GM12864 (cell line): ENCODE measurements at regions not wholly inside any gene's neighbourhood (a gene's known extent, or its start where the extent isn't known, plus 50 kb on each side); places are given as distances from the start of the nearest gene placed in this dataset.
"Not testable (repeated sequence)": the region's sequence is repeated elsewhere in the genome, so short reads cannot be mapped to it uniquely, and the experiment has no call there.

Experiments
- DNase-seq: peaks from one replicate; pipeline ENCODE4 v3.0.0-alpha.2; 2011; ENCODE audit warnings: low read depth
- H3K4me3 ChIP-seq: 2 replicates; pipeline ENCODE4 v1.5.1; 2011; ENCODE audit warnings: mild to moderate bottlenecking, low read depth, low read length, control low read depth
- TF ChIP-seq, protein P1 (sequence below): IDR thresholded peaks from 2 replicates; pipeline ENCODE4 v1.5.1; 2011; ENCODE audit warnings: low read depth, mild to moderate bottlenecking, moderate library complexity, low read length, control low read depth, inconsistent platforms; ENCODE audit errors: missing control alignments

GRCh38 chr18:59980188-59980637, 80.4 kb downstream of the PMAIP1 start:
- no peak for DNase-seq
- H3K4me3 ChIP-seq = no peak overlapping the region
- TF ChIP-seq, protein P1, sequence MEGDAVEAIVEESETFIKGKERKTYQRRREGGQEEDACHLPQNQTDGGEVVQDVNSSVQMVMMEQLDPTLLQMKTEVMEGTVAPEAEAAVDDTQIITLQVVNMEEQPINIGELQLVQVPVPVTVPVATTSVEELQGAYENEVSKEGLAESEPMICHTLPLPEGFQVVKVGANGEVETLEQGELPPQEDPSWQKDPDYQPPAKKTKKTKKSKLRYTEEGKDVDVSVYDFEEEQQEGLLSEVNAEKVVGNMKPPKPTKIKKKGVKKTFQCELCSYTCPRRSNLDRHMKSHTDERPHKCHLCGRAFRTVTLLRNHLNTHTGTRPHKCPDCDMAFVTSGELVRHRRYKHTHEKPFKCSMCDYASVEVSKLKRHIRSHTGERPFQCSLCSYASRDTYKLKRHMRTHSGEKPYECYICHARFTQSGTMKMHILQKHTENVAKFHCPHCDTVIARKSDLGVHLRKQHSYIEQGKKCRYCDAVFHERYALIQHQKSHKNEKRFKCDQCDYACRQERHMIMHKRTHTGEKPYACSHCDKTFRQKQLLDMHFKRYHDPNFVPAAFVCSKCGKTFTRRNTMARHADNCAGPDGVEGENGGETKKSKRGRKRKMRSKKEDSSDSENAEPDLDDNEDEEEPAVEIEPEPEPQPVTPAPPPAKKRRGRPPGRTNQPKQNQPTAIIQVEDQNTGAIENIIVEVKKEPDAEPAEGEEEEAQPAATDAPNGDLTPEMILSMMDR = no peak

DNA sequence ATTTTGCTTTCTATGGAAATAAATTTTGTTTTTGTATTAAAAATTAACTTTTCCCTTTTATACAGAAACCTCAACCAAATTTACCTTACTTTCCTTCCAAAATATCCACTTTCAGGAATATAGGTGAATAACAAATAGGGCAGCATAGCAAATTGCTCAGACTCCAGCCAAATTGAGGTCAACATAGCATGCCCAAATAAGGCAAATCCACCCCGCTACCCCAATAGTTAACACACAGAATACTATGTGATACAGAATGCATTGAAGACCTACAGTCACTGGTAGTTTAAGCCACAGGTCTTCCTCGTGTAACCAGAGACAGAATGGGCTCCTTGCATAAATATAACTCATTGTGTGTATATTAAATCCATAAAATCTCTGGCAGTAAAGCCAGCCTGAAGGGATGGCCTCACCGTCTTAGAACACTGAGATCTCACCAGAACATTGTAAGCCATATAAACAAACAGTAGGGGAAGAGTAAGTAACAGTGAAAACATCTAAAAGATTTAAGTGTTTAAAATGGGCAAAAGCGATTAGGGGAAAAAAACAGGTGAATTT, 72.2 kb downstream of the PMAIP1 start:
- DNase-seq = no peak
- no peak overlapping the region for H3K4me3 ChIP-seq
- TF ChIP-seq, protein P1 = no peak

GRCh38 chr18:59971144-59971543, 71.3 kb downstream of the PMAIP1 start:
- not testable (repeated sequence) for H3K4me3 ChIP-seq, DNase-seq

DNA sequence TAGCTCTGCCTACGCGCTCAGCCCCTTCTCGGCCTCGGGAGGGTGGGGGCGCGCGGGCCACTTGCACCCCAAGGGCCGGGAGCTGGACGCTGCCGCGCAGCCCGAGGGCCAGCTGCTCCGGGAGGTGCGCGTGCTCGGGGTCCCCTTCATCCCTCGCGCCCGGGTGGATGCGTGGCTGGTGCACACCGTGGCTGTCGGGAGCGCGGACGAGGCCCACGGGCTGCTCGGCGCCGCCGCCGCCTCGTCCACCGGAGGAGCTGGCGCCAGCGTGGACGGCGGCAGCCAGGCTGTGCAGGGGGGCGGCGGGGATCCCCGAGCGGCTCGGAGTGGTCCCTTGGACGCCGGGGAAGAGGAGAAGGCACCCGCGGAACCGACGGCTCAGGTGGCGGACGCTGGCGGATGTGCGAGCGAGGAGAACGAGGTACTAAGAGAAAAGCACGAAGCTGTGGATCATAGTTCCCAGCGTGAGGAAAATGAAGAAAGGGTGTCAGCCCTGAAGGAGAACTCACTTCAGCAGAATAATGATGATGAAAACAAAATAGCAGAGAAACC, 69.8 kb downstream of the PMAIP1 start:
- H3K4me3 ChIP-seq, DNase-seq: not testable (repeated sequence)

DNA sequence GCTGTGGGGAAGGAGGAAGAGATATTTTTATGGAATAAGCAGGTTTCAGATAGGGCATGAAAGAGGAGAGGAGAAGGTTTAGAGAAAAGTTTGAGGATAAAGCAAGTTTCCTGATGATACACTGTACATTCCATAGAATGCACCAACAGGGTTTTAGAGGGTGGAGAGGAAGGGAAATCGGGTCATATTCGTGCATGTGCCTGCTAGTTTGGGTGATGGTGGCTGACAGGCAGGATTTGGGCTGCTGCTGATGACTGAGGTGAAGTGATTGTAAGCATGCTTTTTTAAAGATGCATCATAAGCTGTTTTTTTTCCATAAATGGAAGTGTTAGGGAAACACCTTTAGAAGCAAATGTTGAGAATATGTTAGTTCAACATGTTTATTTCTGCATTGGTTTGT, 68.8 kb downstream of the PMAIP1 start:
- H3K4me3 ChIP-seq = no peak overlapping the region
- no peak for DNase-seq
- TF ChIP-seq, protein P1 = no peak

GRCh38 chr18:59967878-59968277, 68.1 kb downstream of the PMAIP1 start:
- TF ChIP-seq, protein P1 = no peak
- no peak overlapping the region for H3K4me3 ChIP-seq
- DNase-seq = no peak

DNA sequence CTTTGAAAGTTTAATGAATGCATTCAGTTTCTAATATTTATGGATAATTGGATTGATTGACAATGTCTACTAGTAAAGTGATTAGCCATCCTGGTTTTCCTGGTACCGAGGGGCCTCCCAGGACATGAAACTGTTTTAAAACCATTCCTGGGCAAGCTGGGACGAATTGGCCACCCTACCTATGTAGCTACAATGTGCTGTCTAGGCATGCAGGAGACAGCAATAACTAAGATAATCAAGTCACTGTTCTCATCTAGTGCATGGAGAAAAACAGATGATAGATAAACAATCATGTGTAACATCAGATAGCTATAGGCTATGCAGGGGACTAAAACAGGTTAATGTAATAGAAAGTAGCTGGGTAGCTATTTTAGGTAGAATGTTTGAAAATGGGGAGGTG, 67.1 kb downstream of the PMAIP1 start:
- DNase-seq = no peak
- no peak overlapping the region for H3K4me3 ChIP-seq
- TF ChIP-seq, protein P1 = no peak

- no peak for DNase-seq
- TF ChIP-seq, protein P1 = no peak
- H3K4me3 ChIP-seq = no peak overlapping the region
Observed at GRCh38 chr18:59963229-59963628, 63.4 kb downstream of the PMAIP1 start.
